Breast epithelium (tissue), 3 donors: ENCODE measurements at regions not wholly inside any gene's neighbourhood (a gene's known extent, or its start where the extent isn't known, plus 50 kb on each side); places are given as distances from the start of the nearest gene placed in this dataset.

Experiments used
- CTCF ChIP-seq, 3 donors: fragments of 450-650 bp; IDR thresholded peaks; one replicate each; pipeline ENCODE4 v1.5.1; 2016 to 2017; ENCODE audit warnings: antibody characterized with exemption in 3 of 3, mild to moderate bottlenecking in 3 of 3, moderate library complexity in 3 of 3
- POLR2A ChIP-seq: fragments of 450-650 bp; IDR thresholded peaks from one replicate; pipeline ENCODE4 v1.6.1; 2016; ENCODE audit warnings: antibody characterized with exemption, mild to moderate bottlenecking, moderate library complexity
- POLR2AphosphoS5 ChIP-seq, 3 donors: sonication (generic); formaldehyde crosslinking; IDR thresholded peaks; one replicate each; pipeline ENCODE4 v1.6.1; 2017; ENCODE audit warnings: antibody characterized with exemption in 3 of 3

- TF ChIP-seq CTCF (IDR thresholded peaks at IDR 0.05) (no peak), POLR2A (no peak), POLR2AphosphoS5 (IDR thresholded peaks at IDR 0.05) (no peak)
Observed at GRCh38 chr6:131398176-131398575, 174.8 kb upstream of the ARG1 start.
